ENCODE measurements at regions not wholly inside any gene's neighbourhood (a gene's known extent, or its start where the extent isn't known, plus 50 kb on each side); places are given as distances from the start of the nearest gene placed in this dataset.

GRCh38 chr11:76607431-76607830 is 63.1 kb downstream of the LRRC32 start:
- TF ChIP-seq CTCF (conservative IDR thresholded peaks at IDR 0.05; ENCODE audit: low read depth, low read length), result no peak
- DNase-seq (ENCODE audit: low read depth), result no peak
- H3K4me3 ChIP-seq (ENCODE audit: low read depth, low read length), result no peak overlapping the region

- no peak for TF ChIP-seq CTCF (conservative IDR thresholded peaks at IDR 0.05; ENCODE audit: low read depth, low read length)
- no peak overlapping the region for H3K4me3 ChIP-seq (ENCODE audit: low read depth, low read length)
- DNase-seq (ENCODE audit: low read depth), result no peak
These were observed 65.0 kb downstream of the LRRC32 start for GRCh38 chr11:76605338-76606074.

GRCh38 chr11:76604626-76605241 is 65.8 kb downstream of the LRRC32 start:
- no peak for TF ChIP-seq CTCF (conservative IDR thresholded peaks at IDR 0.05; ENCODE audit: low read depth, low read length)
- DNase-seq (ENCODE audit: low read depth), result peak; percentile 57
- no peak overlapping the region for H3K4me3 ChIP-seq (ENCODE audit: low read depth, low read length)

- TF ChIP-seq CTCF (conservative IDR thresholded peaks at IDR 0.05; ENCODE audit: low read depth, low read length), result no peak
- H3K4me3 ChIP-seq (ENCODE audit: low read depth, low read length), result no peak overlapping the region
- no peak for DNase-seq (ENCODE audit: low read depth)
These were observed 66.4 kb downstream of the LRRC32 start for GRCh38 chr11:76604081-76604625.

GRCh38 chr11:76603202-76603601 is 67.3 kb downstream of the LRRC32 start:
- DNase-seq (ENCODE audit: low read depth), result no peak
- TF ChIP-seq CTCF (conservative IDR thresholded peaks at IDR 0.05; ENCODE audit: low read depth, low read length), result no peak

More at GRCh38 chr11:76603202-76603601, 67.3 kb downstream of the LRRC32 start:
- no peak overlapping the region for H3K4me3 ChIP-seq (ENCODE audit: low read depth, low read length)
